ENCODE measurements at regions not wholly inside any gene's neighbourhood (a gene's known extent, or its start where the extent isn't known, plus 50 kb on each side); places are given as distances from the start of the nearest gene placed in this dataset.

GRCh38 chr4:71189471-71189870 lies 149.3 kb upstream of the SLC4A4 start:
- no peak for TF ChIP-seq CEBPB (IDR thresholded peaks at IDR 0.05; ENCODE audit: borderline replicate concordance in 1 of 2, low read depth in 2 of 2, low read length in 2 of 2)
- no peak for TF ChIP-seq CREB1 (IDR thresholded peaks at IDR 0.05; ENCODE audit: low read depth)
